Left lobe of liver (tissue), 2 donors: ENCODE measurements at regions not wholly inside any gene's neighbourhood (a gene's known extent, or its start where the extent isn't known, plus 50 kb on each side); places are given as distances from the start of the nearest gene placed in this dataset.
A peak's percentile ranks its signal among the peaks of the same experiment; 100 is the strongest.
"Not testable (repeated sequence)": the region's sequence is repeated elsewhere in the genome, so short reads cannot be mapped to it uniquely, and the experiment has no call there.

Experiments
- ATAC-seq: fragments of 200-7000 bp; cut with Tn5 transposase; one replicate; pipeline ENCODE4 v1.9.1; 2020; ENCODE audit warnings: mild to moderate bottlenecking, moderate library complexity
- DNase-seq: peaks from one replicate; pipeline ENCODE4 v3.0.0-alpha.2; 2020; ENCODE audit warnings: low spot score
- donor health status: DM: no; HTN: no; CAD: no; lungs with moderate emphysema.
- donor health status: DM: no; HTN: yes; CAD: no.

DNA sequence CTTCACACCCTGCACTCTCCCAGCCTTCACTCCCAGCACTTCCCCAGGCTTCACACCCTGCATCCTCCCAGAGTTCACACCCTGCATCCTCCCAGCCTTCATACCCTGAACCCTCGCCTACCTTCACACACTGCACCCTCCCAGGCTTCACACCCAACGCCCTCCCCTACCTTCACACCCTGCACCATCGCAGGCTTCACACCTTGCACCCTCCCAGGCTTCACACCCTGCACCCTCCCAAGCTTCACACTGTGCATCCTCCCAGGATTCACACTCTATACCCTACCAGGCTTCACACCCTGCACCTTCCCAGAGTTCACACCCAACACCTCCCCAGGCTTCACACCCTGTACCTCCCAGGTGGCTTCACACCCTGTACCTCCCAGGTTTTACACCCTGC, 448.7 kb upstream of the MYT1L start:
- DNase-seq (no peak), ATAC-seq (no peak)

DNA sequence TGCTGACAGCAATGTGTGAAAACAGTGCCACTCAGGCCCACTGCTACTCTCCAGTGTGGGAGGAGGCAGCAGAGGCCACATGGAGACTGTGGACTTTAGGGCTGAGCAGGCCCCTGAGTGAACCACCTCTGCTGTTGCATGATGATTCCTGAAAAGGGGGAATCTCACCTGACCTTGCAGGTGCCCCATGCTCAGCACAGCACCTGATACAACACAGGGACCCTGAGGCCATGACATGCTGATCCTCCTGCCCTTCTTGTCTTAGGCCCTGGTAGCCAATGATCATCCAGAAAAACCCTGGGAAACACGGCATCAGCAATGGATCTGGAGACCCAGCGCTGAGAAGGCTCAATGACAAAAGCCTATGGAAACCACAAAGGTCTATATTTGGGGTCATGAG, 446.8 kb upstream of the MYT1L start:
- no peak for DNase-seq
- ATAC-seq, result no peak

DNA sequence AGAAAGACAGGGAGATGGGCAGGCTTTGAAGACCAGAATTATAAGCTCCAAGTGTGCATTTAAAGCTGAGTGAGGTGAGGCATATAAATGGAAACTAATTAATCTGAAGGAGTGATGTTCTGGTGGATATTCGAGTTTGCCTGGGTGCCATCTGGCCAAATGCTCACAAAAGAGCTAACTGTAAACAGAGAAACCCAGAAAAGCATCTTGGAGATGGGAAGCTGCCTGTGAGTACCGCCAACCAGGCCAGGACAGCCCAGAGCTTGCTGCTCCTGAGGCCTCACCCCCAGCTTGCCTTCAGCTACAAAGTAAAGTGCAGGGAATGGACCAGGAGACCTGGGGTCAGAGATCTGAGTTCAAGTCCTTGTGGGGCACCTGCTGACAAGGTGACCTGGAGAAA, 446.1 kb upstream of the MYT1L start:
- no peak for DNase-seq
- no peak for ATAC-seq

DNA sequence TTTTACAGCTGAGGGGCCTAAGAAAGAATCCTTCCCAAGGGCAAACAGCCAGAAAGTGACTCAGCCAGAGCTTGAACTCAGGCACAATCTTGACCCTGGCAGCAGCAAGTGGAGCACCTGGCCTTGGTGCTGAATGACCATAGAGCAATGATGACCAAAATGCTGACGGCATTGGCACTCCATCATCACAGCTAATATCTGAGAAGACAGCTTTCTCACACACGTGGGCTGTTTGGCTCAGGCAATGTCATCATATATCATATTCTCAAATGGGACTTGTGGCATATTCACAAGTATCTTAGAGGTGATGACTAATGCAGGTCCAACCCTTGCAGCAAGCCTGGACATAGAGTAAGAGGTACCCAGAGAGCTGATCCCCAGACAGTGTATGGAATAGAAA, 443.9 kb upstream of the MYT1L start:
- ATAC-seq (no peak), DNase-seq (no peak)

DNA sequence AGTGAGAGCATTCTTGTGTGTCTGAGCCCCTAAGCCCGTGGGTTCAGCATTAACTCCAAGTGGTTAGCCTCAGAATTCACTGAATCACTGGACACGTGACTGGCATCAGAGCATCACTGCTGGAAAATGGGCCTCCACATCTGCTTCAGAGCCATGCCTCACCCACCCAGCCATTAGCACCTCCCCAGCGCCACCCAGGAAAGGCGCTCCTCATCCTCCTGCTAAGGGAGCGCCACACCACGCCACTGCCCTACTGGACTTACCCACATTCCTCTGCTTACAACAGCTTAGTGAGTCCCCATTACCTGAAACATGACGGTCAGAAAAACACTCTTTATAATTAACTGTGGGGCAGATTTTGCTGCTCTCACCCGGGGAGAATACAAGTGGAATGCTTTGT, 442.6 kb upstream of the MYT1L start:
- ATAC-seq (no peak), DNase-seq (no peak)

DNA sequence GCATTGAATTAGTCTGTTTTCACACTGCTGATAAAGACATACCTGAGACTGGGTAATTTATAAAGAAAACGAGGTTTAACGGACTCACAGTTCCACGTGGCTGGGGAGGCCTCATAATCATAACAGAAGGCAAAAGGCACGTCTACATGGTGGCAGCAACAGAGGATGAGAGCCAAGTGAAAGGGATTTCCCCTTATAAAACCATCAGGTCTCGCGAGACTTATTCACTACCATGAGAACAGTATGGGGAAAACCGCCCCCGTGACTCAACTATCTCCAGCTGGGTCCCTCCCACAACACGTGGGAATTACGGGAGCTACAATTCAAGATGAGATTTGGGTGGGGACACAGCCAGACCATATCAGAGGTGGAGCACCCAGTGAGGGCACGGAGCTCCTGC, 442.0 kb upstream of the MYT1L start:
- DNase-seq, ATAC-seq: not testable (repeated sequence)

DNA sequence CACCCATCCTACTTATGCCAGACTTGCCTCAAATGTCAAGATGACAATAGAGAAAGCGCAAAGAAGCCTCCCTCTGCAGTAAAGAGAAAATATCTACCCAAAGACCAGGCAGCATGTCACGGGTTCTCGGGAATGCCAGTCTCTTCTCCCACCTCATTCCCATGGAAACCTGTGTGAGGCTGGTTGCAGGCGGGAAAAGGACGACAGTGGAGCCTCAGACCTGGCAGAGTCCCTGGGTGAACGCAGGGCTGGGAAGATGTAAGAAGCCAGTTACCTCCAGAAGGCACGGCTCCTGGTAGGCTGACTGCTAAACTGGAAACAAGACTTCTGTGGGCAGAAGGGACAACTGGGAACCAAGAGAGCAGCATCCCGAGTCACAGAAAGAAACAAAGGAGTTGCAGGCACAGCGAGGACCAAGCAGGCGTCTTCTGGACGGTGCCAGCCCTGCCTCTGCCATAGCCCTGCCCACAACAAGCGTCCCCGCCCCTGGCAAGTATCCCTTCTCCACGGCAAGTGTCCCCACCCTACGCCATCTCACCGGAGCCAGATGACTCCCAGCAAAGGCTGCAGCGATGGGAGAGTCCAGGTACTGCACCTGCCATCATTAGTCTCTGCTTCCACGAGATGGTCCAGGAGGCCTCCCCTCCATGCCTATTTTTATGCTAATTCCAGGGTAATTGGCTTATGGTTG, 440.8 kb upstream of the MYT1L start:
- DNase-seq, result no peak
- ATAC-seq, result no peak

DNA sequence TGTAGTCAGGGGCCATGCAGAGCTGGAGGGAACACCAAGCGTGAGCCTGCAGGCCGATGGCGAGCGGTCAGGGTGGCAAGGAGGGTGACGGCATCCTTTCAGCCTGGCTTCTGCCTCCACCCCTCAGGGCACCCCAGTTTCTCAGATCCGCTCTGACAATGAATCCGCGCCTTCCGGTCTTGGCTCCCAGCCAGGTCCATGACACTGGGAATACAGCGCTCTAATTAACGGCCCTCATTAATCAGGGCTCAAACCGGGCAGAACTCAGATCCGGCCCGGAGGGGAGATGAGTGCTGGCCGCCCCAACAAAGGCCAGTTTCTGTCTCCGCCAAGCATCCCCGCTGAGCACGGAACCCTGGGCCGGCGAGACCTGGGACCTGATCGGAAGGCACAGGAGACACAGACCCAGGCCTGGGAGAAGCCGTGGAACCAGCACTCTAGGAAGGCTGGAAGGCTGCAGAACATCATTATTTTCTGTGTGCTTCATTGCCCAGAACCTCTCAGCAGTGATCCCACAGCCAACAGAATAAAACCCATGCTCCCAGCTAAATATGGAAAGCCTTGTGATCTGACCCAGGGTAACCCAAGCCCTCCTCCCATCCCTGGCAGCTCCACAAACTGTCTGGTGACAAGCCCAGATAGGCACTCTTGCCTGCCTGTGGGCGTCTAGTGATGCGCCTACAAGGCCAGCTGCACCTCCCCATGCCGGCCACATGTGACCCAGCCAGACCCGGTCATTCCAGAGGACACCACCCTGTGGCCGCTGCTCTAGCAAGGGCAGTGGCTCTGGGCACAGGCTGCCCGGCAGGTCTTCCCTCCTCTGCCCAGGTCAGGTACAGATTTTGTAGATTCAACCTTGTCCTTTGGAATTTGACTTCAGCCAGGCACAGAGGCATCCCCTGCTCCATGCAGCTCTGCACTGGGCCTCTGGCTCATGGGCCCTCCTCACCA, 438.7 kb upstream of the MYT1L start:
- DNase-seq, result no peak
- ATAC-seq, result peak; percentile 15

DNA sequence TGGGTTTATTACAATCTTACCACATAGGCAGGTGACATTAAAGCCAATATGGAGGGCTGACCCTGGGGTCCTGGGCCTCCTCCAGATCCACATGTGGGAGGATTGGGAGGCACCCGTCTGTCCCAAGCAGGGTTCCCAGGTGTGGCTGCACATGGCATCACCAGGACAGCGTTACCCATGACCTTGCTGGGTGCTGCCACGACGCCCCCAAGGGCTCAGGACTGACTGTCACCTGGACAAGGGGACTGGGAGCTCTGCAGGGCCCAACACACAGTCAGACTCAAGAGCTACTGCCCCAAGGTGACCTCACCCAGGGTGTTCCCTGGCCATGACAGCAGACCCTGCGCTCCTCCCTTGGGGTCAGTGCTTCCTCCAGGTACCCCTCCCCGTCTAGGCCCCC, 437.4 kb upstream of the MYT1L start:
- no peak for DNase-seq
- no peak for ATAC-seq

DNA sequence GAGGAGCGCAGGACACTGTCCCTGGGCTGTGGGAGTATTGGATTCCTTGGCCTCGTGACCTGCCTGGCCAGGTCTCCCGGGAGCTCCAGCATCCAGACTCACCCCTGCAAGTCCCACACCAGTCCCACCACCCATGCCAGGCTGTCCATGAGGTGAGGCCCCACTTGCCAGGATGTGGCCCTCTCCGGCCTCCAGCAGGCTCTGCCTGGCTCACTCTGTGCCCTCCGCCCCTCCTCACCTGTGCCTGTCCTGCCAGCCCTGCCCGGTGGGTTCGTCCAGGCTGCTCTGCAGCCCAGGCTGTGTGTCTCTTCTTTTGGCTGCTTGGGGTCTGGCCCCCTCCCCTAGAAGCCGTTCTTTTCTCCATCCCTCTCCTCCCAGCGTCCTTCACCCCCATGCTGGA, 436.8 kb upstream of the MYT1L start:
- no peak for ATAC-seq
- DNase-seq, result no peak

DNA sequence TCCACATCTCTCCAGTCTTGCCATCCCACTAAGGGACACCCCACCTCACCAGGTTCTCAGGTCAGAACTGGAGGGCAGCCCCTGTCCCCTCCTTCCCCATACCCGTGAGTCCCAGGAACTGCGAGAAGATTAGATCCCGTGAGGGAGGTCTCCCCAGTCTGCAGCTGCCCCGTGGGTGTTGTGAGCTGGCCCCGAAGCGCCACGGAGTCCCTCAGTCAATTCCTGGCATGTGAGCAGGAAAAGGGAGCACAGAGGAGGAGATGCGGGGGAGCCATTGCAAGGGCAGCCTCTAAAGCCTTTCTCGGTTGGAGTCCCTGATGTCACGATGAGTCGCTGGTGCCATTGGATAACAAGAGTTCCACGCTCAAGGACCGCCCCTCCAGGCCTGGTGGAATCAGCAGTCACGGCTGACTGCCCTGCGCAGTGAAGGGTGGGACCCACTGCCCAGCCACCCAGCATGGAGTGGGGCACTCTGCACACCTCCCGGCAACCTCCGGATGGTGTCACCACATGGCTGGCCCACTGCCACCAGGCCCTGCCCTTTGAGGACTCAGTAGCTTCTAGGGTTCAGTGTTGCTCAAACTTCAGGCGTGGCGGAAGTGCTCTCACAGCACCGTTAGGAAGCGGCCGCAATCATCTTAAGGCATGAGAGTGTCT, 434.9 kb upstream of the MYT1L start:
- no peak for DNase-seq
- ATAC-seq, result no peak

DNA sequence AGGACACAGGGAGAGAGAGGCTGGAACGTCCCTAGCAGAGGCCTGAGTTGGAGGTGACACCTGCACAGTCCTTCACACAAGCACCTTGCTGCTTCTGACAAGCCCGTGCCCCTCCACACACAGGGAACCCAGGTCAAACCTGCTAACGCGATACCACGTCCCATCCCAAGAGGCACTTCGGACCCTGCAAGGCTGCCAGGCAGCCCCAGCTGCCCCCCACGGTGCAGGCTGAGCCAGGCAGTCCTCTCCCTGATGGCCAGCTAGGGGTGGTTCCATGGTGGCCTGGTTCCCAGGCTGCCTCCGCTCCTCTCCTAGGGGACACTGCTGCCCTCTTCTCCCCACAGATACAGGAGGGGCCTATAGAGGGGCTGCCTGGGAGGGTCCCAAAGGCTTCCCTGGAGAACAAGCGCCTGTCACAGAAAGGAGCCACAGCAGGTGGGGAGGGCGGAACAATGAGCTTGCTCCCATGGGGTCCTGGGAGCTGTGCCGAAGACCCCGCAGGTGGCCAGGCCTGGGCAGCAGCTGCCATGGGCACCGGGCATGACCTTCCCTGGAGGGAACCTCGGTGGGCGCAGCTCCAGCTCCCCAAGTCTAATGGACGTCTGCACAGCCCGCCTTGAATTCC, 434.2 kb upstream of the MYT1L start:
- ATAC-seq, result no peak
- DNase-seq, result no peak

DNA sequence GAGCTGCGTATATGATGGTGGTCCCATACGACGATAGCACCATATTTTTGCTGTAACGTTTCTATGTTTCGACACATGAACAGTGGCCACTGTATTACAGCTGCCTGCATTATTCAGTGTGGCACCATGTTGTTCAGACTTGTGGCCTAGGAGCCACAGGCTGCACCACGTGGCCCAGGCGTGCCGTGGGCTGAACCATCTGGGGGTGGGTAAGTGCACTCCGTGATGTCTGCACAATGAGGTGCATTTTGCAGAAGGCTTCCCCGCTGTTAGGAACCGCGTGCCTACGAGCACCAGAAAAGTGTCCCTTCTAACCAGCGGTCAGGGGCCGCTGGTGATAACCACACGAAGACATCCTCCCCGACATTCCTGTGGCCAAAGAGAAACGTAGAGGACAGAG, 433.7 kb upstream of the MYT1L start:
- no peak for DNase-seq
- ATAC-seq, result no peak

DNA sequence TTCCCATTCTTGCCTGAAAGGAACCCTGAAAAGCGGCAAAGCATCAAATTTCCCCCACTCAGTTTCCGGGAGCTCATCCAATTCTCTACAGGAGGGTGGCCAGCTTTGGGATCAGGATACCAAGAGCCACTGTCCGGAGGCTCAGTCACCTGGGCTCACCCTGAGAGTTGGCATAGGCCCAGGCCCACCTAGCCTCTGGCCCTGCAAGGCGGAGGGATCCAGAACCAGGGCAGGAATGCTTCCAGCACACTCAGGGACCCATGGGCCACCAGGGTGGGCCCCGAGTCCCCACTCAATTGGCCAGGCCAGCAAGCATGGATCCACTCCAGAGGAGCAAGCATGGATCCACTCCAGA, 432.9 kb upstream of the MYT1L start:
- ATAC-seq, result no peak
- no peak for DNase-seq

DNA sequence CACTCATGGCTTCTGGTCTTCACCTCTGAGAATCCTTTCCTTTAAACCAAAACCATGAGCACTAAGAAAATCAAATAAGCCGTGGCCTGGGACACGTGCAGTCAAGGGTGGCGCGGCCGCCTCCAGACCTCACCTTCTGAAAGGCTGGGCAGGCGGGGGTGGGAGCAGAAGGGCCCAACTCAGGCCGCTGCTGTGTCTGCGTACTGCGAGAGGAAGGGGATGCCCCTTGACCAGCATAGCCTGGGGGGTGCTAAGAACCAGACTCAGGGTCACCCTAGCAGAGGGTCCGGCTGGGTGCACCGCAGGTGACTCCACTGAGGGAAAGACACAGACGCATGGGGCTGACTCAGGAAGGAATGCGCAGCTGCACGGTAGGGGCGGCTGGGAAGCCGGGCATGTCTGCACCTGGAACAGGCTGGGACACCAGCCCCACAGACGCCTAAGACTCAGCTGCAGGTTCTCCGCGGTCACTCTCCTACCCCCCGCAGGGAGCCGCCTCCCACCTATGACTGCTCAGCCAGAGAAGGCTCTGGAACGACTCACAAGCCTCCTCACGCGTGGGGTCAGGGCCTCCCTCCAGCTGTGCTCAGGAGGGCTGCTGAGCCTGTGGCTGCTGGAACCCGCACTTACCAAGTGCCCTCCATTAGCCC, 432.4 kb upstream of the MYT1L start:
- ATAC-seq (no peak), DNase-seq (no peak)

DNA sequence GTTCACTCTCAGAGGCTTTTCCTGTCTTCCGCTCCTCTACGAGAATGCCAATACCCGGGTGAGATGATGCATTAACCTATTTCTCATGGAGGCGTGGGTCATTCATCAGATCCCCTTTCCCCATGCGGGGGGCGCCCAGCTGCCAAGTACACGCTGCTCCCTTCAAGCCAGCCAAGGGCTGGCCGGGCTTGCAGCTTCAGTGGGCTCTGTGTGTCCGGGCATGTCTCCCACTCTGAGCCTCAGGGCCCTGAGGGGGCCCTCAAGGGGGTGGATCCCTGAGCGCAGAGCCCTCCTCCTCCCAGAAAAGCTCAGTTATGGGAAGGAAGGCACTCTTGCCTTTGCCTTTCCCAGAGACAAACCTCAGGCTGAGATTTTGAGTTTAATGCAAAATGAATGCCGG, 431.8 kb upstream of the MYT1L start:
- no peak for DNase-seq
- ATAC-seq, result no peak

DNA sequence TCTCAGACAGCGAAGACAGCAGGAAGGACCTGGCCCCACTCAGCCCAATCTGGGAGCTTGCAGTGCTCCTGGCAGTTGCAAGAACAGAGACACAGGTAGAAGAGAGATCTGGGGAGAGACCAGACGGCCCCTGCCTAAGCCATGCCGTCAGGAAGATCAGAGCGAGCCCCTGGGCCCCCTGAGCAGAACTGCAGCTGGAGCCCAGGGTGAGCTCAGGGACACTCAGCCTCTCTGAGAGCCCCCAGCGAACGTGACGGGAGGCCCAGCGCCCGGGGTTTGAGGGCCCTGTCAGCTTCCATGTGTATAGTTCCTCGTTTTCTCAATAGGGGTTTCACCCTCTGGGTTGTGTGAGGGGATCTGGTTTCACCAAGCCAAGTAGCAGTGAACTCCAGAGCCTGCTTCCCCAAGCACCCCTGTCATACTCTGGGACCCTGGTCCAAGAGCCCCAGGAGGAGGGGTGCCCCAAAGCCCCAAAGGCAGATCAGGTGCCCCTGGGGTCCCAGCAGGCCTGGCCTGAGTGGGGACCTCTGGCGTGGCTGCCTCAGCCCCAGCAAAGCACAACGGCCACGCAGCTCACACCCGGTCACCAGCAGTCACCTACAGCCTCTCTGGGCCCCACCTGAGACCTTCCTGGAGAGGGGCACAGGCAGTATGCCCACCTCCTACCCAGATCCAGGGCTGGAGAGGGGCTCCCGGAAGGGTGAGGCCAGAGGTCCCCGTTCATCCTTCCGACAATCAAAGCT, 431.3 kb upstream of the MYT1L start:
- DNase-seq (no peak), ATAC-seq (no peak)

DNA sequence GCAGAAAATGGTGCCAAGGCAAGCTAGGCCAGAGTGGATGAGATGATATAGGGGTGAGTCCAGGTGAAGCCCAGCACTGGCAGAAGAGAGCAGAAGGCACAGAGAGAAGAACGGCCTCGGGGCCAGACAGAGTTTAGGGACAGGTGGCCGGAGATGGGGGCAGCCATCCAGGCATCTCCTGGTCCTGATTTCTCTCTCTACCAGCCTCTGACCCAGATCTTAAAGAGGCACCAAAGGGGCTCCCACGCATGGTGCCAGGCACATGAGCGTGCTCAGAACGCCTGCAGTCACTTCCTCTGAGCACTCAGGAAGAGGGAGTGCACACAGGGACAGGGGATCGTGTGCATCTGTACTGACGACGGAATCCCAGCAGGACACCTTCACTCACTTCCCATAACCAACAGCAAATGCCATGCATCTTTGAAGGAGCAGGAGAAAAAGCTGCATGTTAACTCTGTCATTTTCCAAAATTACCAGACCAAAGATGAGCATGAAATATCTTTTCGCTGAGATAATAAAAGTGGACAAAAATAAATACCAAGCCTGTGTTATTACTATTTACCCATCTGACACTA, 427.8 kb upstream of the MYT1L start:
- ATAC-seq (no peak), DNase-seq (no peak)

DNA sequence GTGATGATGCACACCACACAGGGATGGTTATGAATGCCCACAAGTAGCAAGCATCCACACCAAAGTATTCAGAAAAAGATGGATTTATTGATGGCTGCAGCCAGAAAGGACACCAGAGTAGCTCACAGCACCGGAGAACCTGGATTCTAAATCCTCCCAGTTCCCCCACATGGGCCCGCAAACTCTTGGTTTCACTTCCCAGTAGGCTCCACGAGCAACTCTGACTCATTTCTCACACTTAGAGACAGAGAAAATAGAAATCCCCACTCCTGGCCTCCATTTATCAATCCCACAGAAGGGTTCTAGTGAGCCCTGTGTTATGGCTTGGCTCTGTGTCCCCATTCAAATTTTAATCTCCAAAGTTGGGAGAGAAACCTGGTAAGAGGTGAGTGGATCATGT, 426.7 kb upstream of the MYT1L start:
- ATAC-seq, result no peak
- no peak for DNase-seq

DNA sequence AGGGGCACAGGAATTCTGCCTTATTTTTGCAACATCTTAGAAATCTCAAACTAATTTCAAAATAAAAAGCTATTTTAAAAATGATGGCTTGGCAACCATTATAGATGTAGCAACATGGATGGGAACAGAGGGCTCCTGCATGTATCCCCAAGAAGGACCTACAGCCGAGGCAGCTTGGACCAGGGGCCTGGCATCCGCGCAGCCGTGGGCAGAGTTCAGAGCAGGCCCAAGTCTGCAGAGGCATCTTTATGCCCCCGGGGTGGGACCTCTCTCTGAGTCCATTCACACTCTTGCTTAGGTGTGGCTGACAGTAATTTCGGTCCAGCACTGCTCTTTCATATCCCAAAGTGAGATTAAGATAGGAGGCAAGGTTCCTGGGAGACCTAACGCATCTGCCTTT, 425.8 kb upstream of the MYT1L start:
- ATAC-seq (no peak), DNase-seq (no peak)
